ENCODE measurements at regions not wholly inside any gene's neighbourhood (a gene's known extent, or its start where the extent isn't known, plus 50 kb on each side); places are given as distances from the start of the nearest gene placed in this dataset.

- TF ChIP-seq, protein P1, sequence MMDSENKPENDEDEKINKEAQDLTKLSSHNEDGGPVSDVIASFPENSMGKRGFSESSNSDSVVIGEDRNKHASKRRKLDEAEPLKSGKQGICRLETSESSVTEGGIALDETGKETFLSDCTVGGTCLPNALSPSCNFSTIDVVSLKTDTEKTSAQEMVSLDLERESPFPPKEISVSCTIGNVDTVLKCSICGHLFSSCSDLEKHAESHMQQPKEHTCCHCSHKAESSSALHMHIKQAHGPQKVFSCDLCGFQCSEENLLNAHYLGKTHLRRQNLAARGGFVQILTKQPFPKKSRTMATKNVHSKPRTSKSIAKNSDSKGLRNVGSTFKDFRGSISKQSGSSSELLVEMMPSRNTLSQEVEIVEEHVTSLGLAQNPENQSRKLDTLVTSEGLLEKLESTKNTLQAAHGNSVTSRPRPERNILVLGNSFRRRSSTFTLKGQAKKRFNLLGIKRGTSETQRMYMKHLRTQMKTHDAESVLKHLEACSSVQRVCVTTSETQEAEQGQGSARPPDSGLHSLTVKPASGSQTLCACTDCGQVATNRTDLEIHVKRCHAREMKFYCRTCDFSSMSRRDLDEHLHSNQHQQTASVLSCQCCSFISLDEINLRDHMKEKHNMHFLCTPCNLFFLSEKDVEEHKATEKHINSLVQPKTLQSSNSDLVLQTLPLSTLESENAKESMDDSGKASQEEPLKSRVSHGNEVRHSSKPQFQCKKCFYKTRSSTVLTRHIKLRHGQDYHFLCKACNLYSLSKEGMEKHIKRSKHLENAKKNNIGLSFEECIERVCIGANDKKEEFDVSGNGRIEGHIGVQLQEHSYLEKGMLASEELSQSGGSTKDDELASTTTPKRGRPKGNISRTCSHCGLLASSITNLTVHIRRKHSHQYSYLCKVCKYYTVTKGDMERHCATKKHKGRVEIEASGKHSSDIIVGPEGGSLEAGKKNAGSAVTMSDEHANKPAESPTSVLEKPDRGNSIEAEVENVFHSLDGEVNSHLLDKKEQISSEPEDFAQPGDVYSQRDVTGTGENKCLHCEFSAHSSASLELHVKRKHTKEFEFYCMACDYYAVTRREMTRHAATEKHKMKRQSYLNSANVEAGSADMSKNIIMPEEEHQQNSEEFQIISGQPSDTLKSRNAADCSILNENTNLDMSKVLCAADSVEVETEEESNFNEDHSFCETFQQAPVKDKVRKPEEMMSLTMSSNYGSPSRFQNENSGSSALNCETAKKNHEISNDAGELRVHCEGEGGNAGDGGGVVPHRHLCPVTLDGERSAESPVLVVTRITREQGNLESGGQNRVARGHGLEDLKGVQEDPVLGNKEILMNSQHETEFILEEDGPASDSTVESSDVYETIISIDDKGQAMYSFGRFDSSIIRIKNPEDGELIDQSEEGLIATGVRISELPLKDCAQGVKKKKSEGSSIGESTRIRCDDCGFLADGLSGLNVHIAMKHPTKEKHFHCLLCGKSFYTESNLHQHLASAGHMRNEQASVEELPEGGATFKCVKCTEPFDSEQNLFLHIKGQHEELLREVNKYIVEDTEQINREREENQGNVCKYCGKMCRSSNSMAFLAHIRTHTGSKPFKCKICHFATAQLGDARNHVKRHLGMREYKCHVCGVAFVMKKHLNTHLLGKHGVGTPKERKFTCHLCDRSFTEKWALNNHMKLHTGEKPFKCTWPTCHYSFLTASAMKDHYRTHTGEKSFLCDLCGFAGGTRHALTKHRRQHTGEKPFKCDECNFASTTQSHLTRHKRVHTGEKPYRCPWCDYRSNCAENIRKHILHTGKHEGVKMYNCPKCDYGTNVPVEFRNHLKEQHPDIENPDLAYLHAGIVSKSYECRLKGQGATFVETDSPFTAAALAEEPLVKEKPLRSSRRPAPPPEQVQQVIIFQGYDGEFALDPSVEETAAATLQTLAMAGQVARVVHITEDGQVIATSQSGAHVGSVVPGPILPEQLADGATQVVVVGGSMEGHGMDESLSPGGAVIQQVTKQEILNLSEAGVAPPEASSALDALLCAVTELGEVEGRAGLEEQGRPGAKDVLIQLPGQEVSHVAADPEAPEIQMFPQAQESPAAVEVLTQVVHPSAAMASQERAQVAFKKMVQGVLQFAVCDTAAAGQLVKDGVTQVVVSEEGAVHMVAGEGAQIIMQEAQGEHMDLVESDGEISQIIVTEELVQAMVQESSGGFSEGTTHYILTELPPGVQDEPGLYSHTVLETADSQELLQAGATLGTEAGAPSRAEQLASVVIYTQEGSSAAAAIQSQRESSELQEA (IDR thresholded peaks at IDR 0.05; ENCODE audit: low read depth): no peak
- TF ChIP-seq CREM (IDR thresholded peaks at IDR 0.05; ENCODE audit: low read depth) (no peak), PCBP1 (IDR thresholded peaks at IDR 0.05; ENCODE audit: low read depth, low read length, poor library complexity, severe bottlenecking) (no peak), USF2 (CRISPR knock-in tag; IDR thresholded peaks at IDR 0.05) (no peak), CEBPB (tag; IDR thresholded peaks at IDR 0.05) (no peak)
- TF ChIP-seq, protein P2, sequence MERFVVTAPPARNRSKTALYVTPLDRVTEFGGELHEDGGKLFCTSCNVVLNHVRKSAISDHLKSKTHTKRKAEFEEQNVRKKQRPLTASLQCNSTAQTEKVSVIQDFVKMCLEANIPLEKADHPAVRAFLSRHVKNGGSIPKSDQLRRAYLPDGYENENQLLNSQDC (CRISPR knock-in tag; IDR thresholded peaks at IDR 0.05): no peak
These were observed 192.7 kb downstream of the SHANK2 start (continued) for GRCh38 chr11:71059662-71060061.
